IPS DF 4.7 (cell line): ENCODE measurements at regions not wholly inside any gene's neighbourhood (a gene's known extent, or its start where the extent isn't known, plus 50 kb on each side); places are given as distances from the start of the nearest gene placed in this dataset.

Source experiments
- DNase-seq: peaks from one replicate; pipeline ENCODE4 v3.0.0-alpha.2; 2013; ENCODE audit warnings: low spot score; ENCODE audit errors: extremely low read depth

DNA sequence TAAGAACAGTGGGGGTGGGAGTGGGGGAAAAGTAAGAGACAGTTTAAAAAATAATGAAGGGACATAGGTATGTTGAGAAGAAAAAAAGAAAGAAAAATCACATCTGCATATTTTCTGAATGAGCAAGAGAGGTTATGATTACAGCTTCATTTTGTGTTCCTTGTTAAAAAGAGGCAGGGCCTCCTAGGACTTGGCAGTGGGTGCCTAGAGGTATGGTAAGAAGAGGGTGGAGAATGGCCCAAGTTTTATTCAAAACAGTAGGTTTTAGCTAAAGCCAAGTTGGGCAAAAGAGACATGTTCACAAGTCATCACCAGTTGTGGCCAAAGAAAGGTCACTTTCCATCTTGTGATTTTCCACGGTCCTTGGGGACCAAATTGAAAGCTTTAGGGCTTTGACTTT, 643.4 kb downstream of the CCDC171 start:
- no peak for DNase-seq

GRCh38 chr9:16197578-16198370, 644.9 kb downstream of the CCDC171 start:
- no peak for DNase-seq

DNA sequence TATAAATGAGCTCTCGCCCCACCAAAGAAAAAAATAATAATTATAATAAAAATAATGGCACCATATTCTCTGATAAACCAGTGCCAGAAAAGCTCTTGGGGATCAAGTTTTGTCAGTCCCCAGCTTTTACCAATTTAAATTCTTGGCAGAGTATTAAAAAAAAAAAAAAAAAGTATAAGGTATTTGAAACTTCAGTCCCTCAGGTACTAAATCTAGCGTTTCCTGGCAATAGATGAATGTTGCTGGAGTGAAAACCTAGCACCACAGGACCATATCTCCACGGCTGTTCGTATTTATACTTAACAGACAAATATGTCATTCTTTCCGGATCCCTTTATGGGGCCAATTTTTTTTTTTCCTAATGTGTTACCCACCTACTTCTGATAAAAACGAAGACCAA, 646.2 kb downstream of the CCDC171 start:
- DNase-seq: no peak

- DNase-seq: no peak
These were observed 649.4 kb downstream of the CCDC171 start for GRCh38 chr9:16202221-16202620.

- DNase-seq: no peak
These were observed 650.3 kb downstream of the CCDC171 start for GRCh38 chr9:16202914-16203728.

DNA sequence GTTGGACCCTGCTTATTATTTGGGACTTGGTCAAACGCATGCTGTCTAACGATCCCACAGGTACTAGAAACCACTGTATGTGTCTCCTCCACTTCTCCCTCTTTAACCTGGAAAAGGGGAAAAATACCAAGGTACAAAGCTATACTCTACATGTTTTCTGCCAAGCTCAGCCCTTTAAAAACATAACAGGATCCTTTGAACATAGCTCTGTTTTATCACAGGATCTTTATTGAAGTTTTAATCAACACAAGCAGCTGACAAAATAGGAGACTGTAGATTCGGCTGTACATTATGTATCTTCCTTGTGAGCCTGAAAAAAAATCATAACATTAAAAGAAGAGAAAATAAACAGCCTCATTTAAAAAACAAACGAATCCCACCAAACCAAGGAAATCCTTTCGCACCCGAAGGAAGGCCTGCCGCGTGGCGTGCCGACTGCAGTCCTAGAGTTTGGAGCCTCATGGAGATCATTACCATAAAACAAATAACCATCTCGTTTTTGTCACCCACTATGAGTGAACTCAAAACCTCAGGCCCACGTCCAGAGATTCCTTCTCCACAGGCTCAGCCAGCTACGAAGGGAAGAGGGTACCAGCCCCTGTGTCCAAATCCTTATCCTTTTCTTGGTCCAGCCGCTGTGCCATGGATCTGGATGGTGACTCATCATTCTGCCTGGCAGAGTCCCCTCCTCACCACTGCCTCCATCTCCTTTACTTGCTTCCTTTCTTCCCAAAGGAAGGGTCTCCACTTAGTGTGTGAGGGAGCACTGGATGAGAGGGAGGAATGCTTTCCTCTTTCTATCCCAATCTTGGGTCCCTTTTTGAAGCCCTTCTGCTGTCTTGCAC, 651.1 kb downstream of the CCDC171 start:
- no peak for DNase-seq

DNA sequence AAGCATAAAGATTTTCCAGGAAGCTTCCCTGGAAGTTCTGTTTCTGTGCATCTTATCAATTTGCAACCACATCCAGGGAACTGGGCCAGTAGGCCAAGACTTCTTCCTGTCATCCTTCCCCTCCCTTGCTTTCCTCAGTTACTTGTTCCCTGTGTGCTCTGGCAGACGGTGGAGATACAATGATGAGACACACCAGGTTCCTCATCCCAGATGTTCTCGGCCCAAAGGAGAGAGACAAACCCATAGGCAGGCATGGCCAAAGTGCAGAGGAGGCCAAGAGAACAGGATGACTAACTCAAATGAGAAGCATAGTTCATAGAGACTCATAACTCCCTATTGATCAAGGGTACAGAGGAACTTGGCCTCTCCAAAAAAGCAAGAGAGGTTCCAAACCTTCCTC, 652.6 kb downstream of the CCDC171 start:
- no peak for DNase-seq

DNA sequence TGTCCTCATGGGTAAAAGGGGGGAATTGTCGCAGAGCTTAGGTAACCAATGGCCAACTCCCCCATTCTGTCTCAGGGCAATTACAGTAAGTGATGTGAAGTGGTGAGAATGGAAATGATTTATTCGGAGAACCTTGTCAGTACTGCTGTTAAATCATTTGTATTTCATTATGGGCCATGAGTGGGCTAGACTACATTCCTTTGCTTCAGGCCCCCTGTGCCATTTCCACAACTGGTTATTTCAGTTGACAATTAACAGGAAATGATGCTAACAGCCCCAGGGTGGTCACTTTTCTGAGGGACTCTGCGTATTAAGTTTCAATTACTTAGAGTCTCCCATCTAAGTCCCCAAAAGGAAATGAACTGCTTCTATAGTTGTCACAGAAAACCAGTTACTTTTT, 653.7 kb downstream of the CCDC171 start:
- no peak for DNase-seq

GRCh38 chr9:16207161-16207560, 654.3 kb downstream of the CCDC171 start:
- DNase-seq: no peak

- DNase-seq: no peak
These were observed 657.6 kb downstream of the CCDC171 start for GRCh38 chr9:16210440-16210839.

GRCh38 chr9:16211946-16212345, 658.5 kb downstream of the BNC2 start:
- no peak for DNase-seq

DNA sequence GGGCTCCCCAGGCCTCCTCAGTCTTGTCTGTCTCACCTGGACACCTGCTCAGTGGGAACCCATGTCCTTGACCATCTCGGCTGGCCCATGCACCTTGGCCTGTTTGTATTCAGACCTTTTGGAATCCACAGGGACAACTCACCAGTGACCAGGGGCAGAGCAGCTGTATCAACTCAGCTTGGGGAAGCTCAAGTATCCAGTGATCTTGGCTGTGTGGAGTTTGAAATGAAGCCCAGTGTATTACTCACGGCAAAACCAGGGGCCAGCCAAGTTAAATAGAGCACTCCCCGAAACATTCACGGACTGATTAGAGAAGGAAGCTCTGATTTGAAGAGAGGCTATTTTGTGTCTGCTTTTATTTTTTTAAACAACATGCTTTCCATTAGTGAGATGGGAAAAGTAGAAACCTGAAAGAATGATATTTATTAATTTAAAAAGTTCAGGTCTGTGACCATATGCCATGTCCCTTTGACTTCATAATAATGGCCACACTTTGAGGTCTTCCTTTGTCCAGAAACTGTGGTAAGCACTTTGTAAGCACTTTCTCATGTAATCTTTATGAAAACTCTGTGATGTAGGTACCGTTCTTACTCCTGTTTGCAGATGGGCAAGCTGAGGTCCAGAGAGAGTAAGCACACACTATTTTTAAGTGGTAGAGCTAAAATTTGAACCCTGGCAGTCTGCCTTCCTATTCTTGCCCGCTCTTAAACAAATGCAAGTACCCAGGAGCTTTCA, 656.5 kb downstream of the BNC2 start:
- no peak for DNase-seq

DNA sequence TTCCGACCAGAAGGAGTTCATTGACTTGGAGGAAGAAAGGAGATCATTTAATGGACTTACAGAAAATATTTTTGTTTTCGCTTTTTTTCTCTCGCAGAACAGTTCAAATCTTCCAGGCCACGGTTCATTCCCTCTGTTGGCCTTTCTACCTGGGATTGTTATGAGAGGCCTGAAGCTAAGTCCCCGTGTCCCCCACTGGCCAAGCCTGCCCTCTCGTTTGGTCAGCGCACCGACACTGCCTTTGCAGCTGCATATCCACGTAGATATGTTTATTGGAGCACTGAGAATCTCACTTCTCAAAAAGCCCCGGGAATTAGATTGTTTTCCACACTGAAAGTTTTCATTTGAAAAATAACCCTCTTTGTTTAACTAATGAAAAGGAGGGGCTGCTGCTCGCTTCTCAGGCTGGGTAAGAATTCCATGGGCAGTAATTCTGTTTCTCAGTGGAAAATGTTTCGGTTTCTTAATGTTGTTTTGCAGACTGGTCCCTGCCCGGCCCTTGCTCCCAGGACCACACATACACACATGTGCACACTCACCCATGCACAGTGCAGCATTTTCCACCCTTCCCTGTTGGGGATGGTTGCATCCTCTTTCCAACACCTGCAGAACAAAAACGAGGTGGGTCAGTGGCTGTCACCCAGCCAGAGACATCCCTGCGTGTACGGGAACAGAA, 655.7 kb downstream of the BNC2 start:
- no peak for DNase-seq

DNA sequence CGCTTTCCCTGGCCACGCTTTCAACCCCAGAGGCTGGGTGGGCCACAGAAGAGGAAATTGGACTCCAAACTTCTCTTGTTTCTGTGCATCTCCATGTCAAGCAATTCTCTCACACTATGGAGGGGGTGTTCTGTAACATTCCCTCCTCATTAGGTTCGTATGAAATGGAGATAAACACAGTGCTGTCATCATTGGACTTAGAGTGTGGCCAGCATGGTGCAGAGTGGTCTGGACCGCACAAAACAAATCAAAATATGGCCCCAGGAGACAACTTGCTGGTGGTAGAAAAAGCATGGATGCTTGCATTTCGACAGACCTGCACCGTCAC, 655.2 kb downstream of the BNC2 start:
- DNase-seq: no peak

DNA sequence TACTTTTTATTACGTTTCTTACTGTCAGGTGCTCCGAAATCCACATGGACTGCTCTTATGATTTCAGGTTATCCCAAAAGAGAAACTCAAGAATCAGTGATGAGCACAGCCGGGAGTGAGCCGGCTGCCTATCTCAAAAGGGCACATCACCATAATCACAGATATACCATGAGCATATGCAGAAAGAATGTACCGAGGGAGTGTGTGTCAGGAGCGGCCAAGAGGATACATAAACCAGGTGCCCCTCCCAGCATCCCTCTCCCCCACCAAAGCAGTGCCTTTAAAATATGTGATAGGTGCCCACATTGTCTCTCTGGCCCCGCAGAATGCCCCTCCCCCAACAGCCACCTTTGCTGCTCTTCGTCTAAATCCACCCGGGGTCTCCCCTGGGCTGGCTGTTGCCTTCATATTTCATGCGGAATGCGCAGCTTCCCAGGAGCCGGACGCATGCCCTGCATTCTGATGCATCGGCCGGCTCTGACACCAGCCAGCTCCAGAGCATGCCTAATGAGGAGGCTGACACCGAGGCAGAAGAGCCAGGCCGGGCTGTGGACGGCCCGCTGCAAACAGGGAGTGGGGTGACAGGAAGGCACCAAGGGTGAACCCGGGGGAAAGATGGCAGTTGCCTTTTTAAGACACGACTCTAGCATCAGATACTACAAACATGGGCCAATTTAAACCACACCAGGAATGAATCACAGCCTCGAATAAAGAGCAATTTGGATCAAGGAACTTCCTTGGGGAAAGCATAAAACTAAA, 652.3 kb downstream of the BNC2 start:
- DNase-seq: no peak

DNA sequence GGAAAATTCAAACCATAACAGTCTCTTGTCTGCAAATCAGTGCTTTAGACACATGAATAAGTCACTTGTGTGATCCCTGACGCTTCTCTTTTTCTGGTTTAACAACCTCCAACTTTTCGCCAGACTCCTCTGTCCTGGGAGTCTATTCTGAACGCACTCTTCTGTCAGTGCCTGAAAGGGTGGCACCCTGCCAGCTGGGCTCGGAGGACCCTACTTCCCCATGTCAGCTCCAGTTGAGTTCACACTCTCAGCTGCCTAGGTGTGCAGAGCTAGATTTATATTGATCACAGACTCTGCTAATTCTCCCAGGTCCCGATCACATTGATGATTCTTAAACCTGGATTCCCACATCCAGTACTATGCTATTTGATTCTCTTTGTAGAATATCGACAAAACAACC, 649.1 kb downstream of the BNC2 start:
- no peak for DNase-seq

- DNase-seq: no peak
These were observed 648.5 kb downstream of the BNC2 start for GRCh38 chr9:16221822-16222547.

- DNase-seq: no peak
These were observed 647.2 kb downstream of the BNC2 start for GRCh38 chr9:16223074-16223871.

DNA sequence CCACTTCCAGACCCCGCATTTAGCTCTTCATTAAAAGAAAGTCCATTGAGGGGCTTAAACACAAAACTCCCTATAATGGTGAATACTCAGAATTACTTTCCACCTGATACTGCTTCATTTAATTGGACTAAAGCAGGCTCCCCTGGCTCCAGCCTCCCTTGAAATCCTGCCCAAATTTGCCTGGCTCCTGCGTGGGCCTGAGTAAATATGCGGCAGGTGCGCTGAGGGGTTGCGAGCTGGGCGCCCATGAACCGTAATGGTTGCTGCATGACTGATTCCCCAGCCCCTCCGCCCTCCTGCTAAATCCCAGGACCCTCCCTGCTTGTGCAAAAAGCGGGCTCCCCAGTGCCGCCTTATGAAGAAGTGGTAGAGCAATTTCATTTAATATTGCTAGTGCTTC, 639.7 kb downstream of the BNC2 start:
- no peak for DNase-seq
